ENCODE measurements at regions not wholly inside any gene's neighbourhood (a gene's known extent, or its start where the extent isn't known, plus 50 kb on each side); places are given as distances from the start of the nearest gene placed in this dataset.

- TF ChIP-seq CTCF (IDR thresholded peaks at IDR 0.05; ENCODE audit: low read length) (no peak), EZH2phosphoT487 (IDR thresholded peaks at IDR 0.05; ENCODE audit: low read length) (no peak)
These were observed 295.8 kb upstream of the PARD3B start for GRCh38 chr2:204249437-204249836.
